ENCODE measurements at regions not wholly inside any gene's neighbourhood (a gene's known extent, or its start where the extent isn't known, plus 50 kb on each side); places are given as distances from the start of the nearest gene placed in this dataset.

GRCh38 chr18:42559069-42559690 lies 556.3 kb downstream of the RIT2 start:
- H3K4me3 ChIP-seq (ENCODE audit: severe bottlenecking): no peak overlapping the region
- ATAC-seq (ENCODE audit: low read depth): no peak; the same call in 2 of the 3 replicates
- H3K36me3 ChIP-seq (ENCODE audit: low read depth): no peaks in the 10 kb centered on the region
- no peak for DNase-seq (ENCODE audit: low spot score)
- no peaks in the 10 kb centered on the region for H3K4me1 ChIP-seq (ENCODE audit: insufficient read depth, poor library complexity, severe bottlenecking)
- TF ChIP-seq, protein P1, sequence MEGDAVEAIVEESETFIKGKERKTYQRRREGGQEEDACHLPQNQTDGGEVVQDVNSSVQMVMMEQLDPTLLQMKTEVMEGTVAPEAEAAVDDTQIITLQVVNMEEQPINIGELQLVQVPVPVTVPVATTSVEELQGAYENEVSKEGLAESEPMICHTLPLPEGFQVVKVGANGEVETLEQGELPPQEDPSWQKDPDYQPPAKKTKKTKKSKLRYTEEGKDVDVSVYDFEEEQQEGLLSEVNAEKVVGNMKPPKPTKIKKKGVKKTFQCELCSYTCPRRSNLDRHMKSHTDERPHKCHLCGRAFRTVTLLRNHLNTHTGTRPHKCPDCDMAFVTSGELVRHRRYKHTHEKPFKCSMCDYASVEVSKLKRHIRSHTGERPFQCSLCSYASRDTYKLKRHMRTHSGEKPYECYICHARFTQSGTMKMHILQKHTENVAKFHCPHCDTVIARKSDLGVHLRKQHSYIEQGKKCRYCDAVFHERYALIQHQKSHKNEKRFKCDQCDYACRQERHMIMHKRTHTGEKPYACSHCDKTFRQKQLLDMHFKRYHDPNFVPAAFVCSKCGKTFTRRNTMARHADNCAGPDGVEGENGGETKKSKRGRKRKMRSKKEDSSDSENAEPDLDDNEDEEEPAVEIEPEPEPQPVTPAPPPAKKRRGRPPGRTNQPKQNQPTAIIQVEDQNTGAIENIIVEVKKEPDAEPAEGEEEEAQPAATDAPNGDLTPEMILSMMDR (IDR thresholded peaks at IDR 0.05; ENCODE audit: poor library complexity, severe bottlenecking): no peak
- H3K27me3 ChIP-seq (ENCODE audit: insufficient read depth, poor library complexity, severe bottlenecking): no peaks in the 10 kb centered on the region
- no peaks in the 10 kb centered on the region for H3K9me3 ChIP-seq (ENCODE audit: severe bottlenecking)
- H3K27ac ChIP-seq (ENCODE audit: poor library complexity, severe bottlenecking): no peak overlapping the region

DNA sequence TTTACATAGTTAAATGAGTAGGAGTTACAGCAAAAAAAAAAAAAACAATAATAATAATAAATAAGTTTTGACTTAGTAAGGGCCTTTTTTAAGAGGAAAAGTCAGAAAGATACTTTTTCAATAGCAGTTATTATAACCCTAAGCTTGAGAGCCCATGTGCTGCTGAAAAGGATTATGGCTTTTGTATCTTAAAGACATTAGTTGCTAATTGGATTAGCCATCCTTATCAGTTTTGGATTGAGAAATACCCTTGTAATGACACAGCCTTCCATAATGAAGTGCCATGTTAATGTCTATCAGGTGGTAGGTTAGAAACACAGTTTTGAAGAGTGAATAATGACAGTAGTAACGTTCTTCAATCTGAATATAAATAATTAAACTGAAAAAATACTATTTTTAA lies 554.0 kb downstream of the RIT2 start:
- H3K9me3 ChIP-seq (ENCODE audit: severe bottlenecking): no peaks in the 10 kb centered on the region
- no peak overlapping the region for H3K4me3 ChIP-seq (ENCODE audit: severe bottlenecking)
- H3K27me3 ChIP-seq (ENCODE audit: insufficient read depth, poor library complexity, severe bottlenecking): no peaks in the 10 kb centered on the region
- H3K27ac ChIP-seq (ENCODE audit: poor library complexity, severe bottlenecking): no peak overlapping the region
- ATAC-seq (ENCODE audit: low read depth): no peak
- H3K4me1 ChIP-seq (ENCODE audit: insufficient read depth, poor library complexity, severe bottlenecking): no peaks in the 10 kb centered on the region
- TF ChIP-seq, protein P1 (IDR thresholded peaks at IDR 0.05; ENCODE audit: poor library complexity, severe bottlenecking): no peak
- no peak for DNase-seq (ENCODE audit: low spot score)
- no peaks in the 10 kb centered on the region for H3K36me3 ChIP-seq (ENCODE audit: low read depth)

- Histone ChIP-seq H3K27ac (ENCODE audit: poor library complexity, severe bottlenecking) (no peak overlapping the region), H3K36me3 (ENCODE audit: low read depth) (no peaks in the 10 kb centered on the region), H3K27me3 (ENCODE audit: insufficient read depth, poor library complexity, severe bottlenecking) (no peaks in the 10 kb centered on the region), H3K4me3 (ENCODE audit: severe bottlenecking) (no peak overlapping the region), H3K4me1 (ENCODE audit: insufficient read depth, poor library complexity, severe bottlenecking) (no peaks in the 10 kb centered on the region), H3K9me3 (ENCODE audit: severe bottlenecking) (no peaks in the 10 kb centered on the region)
- ATAC-seq (ENCODE audit: low read depth) (no peak), DNase-seq (ENCODE audit: low spot score) (no peak)
- TF ChIP-seq, protein P1 (IDR thresholded peaks at IDR 0.05; ENCODE audit: poor library complexity, severe bottlenecking): no peak
Observed at GRCh38 chr18:42563995-42564394, 551.5 kb downstream of the RIT2 start.

DNA sequence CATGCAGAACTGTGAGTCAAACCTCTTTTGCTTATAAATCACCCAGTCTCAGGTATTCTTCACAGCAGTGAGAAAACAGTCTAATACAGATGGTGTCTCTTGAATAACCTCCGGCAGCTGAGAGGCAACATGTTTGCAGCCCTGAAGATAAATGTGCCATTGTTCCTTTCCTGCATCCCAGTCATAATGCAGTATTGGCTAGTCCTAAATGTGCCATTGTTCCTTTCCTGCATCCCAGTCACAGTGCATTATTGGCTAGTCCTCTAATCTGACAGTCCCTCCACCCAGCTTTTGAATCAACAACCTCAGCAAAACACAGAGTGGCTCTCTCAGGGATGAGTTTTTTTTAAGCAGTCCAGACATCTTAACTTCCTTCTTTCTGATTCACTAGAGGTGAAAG lies 550.7 kb downstream of the RIT2 start:
- H3K36me3 ChIP-seq (ENCODE audit: low read depth): no peaks in the 10 kb centered on the region
- no peaks in the 10 kb centered on the region for H3K27me3 ChIP-seq (ENCODE audit: insufficient read depth, poor library complexity, severe bottlenecking)
- no peaks in the 10 kb centered on the region for H3K9me3 ChIP-seq (ENCODE audit: severe bottlenecking)
- H3K27ac ChIP-seq (ENCODE audit: poor library complexity, severe bottlenecking): no peak overlapping the region
- TF ChIP-seq, protein P1 (IDR thresholded peaks at IDR 0.05; ENCODE audit: poor library complexity, severe bottlenecking): no peak
- DNase-seq (ENCODE audit: low spot score) (no peak), ATAC-seq (ENCODE audit: low read depth) (no peak)
- H3K4me1 ChIP-seq (ENCODE audit: insufficient read depth, poor library complexity, severe bottlenecking): no peaks in the 10 kb centered on the region
- no peak overlapping the region for H3K4me3 ChIP-seq (ENCODE audit: severe bottlenecking)

DNA sequence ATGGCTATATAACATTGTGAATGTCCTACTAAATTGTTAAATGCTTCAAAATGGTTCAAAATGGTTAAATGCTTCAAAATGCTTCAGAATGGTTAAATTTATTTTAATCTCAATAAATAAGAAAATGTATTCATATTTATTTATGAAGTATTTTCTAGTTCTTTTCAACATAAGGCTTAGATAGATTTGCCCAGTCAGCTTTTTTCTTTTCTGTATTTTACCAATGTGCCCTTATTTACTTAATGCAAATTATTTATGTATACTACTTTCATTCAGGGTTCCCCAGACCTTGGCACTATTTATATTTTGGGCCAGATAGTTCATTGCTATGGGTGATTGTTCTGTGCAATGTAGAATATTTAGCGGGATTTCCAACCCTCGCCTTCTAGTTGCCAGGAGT lies 546.7 kb downstream of the RIT2 start:
- H3K4me3 ChIP-seq (ENCODE audit: severe bottlenecking): no peak overlapping the region
- ATAC-seq (ENCODE audit: low read depth) (no peak), DNase-seq (ENCODE audit: low spot score) (no peak)
- no peaks in the 10 kb centered on the region for H3K36me3 ChIP-seq (ENCODE audit: low read depth)
- H3K9me3 ChIP-seq (ENCODE audit: severe bottlenecking): no peaks in the 10 kb centered on the region
- no peaks in the 10 kb centered on the region for H3K4me1 ChIP-seq (ENCODE audit: insufficient read depth, poor library complexity, severe bottlenecking)
- TF ChIP-seq, protein P1 (IDR thresholded peaks at IDR 0.05; ENCODE audit: poor library complexity, severe bottlenecking): no peak
- H3K27ac ChIP-seq (ENCODE audit: poor library complexity, severe bottlenecking): no peak overlapping the region
- no peaks in the 10 kb centered on the region for H3K27me3 ChIP-seq (ENCODE audit: insufficient read depth, poor library complexity, severe bottlenecking)
